Left lung (tissue), 4 donors: ENCODE measurements at regions not wholly inside any gene's neighbourhood (a gene's known extent, or its start where the extent isn't known, plus 50 kb on each side); places are given as distances from the start of the nearest gene placed in this dataset.

Experiments used
- ATAC-seq: fragments of 200-7000 bp; cut with Tn5 transposase; one replicate; pipeline ENCODE4 v1.9.1; 2020; ENCODE audit warnings: moderate library complexity
- DNase-seq, 4 donors: peaks; one replicate each; pipeline ENCODE4 v3.0.0-alpha.2; 2013 to 2020
- H3K27ac ChIP-seq, 2 donors: fragments of 200-600 bp; sonication (generic) in 1 of 2; one replicate each; pipeline versions ENCODE4 v1.5.0 to v1.8.0; 2020 to 2021
- H3K27me3 ChIP-seq, 2 donors: fragments of 200-600 bp; sonication (generic) in 1 of 2; one replicate each; pipeline versions ENCODE4 v1.5.0 to v1.8.0; 2020 to 2021
- H3K36me3 ChIP-seq, 2 donors: fragments of 200-600 bp; sonication (generic) in 1 of 2; one replicate each; pipeline versions ENCODE4 v1.5.0 to v1.8.0; 2020 to 2021
- H3K4me1 ChIP-seq, 2 donors: fragments of 200-600 bp; one replicate each; pipeline ENCODE4 v1.8.0; 2021
- H3K4me3 ChIP-seq, 2 donors: fragments of 200-600 bp; sonication (generic) in 1 of 2; one replicate each; pipeline versions ENCODE4 v1.5.0 to v1.8.0; 2020 to 2021; ENCODE audit warnings: mild to moderate bottlenecking in 1 of 2
- H3K9me3 ChIP-seq, 2 donors: fragments of 200-600 bp; sonication (generic) in 1 of 2; one replicate each; pipeline versions ENCODE4 v1.5.0 to v1.8.0; 2020 to 2021
- intact Hi-C, 2 donors: fragments of 100-400 bp; cut with DNase I; formaldehyde crosslinking; loops; one replicate each; pipeline versions ENCODE4 v1.11.2 to v1.14.2; 2022
- TF ChIP-seq, protein P1 (sequence below), 2 donors: fragments of 200-600 bp; sonication (generic) in 1 of 2; IDR thresholded peaks; one replicate each; pipeline versions ENCODE4 v1.5.0 to v1.8.0; 2021; ENCODE audit warnings: antibody characterized with exemption in 2 of 2
- donor health status: DM: no; HTN: yes; CAD: no.
- donor health status: DM: no; HTN: no; CAD: no.

DNA sequence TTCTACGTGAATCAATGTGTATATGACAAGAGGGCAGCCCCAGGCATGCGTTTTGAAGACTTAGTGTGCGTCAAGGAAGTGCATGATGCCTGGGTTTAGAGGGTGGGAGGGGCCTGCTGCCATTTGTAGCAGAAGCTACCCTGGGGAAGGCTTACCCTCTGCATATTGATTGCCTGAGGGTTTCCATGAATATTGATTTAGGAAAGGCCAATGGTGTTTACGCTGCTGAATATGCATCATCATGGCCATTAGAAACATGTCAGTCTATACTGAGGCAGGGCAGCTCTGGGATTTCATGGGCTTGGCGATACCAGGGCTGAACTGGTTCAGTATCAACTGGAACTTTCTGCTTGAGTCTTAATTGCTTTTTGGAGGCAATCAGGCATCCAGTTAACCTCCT, 259.3 kb downstream of the DCDC2C start:
- Histone ChIP-seq H3K4me3 (no peak overlapping the region), H3K36me3 (no peaks in the 10 kb centered on the region), H3K27ac (no peak overlapping the region), H3K27me3 (peaks cover 0 to 6% of the 10 kb centered on the region in 2 donors), H3K9me3 (no peaks in the 10 kb centered on the region), H3K4me1 (no peaks in the 10 kb centered on the region)
- intact Hi-C loops = no loop called here
- no peak for DNase-seq
- ATAC-seq = no peak
- TF ChIP-seq, protein P1, sequence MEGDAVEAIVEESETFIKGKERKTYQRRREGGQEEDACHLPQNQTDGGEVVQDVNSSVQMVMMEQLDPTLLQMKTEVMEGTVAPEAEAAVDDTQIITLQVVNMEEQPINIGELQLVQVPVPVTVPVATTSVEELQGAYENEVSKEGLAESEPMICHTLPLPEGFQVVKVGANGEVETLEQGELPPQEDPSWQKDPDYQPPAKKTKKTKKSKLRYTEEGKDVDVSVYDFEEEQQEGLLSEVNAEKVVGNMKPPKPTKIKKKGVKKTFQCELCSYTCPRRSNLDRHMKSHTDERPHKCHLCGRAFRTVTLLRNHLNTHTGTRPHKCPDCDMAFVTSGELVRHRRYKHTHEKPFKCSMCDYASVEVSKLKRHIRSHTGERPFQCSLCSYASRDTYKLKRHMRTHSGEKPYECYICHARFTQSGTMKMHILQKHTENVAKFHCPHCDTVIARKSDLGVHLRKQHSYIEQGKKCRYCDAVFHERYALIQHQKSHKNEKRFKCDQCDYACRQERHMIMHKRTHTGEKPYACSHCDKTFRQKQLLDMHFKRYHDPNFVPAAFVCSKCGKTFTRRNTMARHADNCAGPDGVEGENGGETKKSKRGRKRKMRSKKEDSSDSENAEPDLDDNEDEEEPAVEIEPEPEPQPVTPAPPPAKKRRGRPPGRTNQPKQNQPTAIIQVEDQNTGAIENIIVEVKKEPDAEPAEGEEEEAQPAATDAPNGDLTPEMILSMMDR (IDR thresholded peaks at IDR 0.05) = no peak

DNA sequence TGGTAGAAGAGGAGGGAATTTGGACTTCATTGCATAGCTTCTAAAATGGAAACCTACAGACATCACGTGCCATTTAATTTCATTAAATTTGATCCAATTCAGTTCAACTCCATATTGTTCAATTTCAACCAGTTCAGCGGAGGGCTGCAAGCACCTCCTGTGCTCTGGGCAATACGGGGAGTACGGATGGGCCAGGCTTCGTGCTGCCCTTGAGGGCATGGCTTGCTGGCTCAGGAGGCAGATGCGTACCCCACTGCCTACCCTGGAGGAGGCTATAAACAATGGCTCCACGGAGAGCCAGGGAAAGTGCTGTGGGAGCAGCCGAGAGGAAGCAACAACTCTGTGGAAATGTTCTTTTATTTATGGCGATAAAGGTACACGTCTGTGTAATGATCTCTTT, 261.8 kb downstream of the DCDC2C start:
- no peak overlapping the region for H3K27ac ChIP-seq
- H3K4me3 ChIP-seq = no peak overlapping the region
- ATAC-seq (no peak), DNase-seq (no peak)
- H3K9me3 ChIP-seq = no peaks in the 10 kb centered on the region
- no peaks in the 10 kb centered on the region for H3K4me1 ChIP-seq
- no peaks in the 10 kb centered on the region for H3K36me3 ChIP-seq
- intact Hi-C loops = no loop called here
- peaks cover 0 to 9% of the 10 kb centered on the region in 2 donors for H3K27me3 ChIP-seq
- TF ChIP-seq, protein P1 (IDR thresholded peaks at IDR 0.05) = no peak

DNA sequence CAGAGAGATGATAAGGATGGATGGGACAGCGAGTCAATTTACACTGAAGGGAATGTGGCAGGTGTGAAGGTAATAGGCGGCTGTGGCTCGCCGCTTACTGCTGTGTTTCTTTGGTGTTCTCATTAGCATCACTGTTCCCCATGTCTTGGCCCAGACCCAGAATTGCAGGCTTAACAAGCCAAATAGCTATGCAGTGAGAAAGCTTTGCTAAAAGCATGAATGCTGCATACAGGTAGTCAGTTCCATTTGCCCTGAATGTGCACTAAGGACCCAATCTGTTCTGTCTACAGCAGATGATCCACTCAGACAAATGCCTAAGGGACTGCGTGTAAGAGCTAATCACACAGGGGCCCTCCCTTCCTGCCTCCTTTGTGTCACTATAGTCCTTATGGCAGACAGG, 262.6 kb downstream of the DCDC2C start:
- Histone ChIP-seq H3K4me3 (no peak overlapping the region), H3K4me1 (no peaks in the 10 kb centered on the region), H3K27ac (no peak overlapping the region), H3K36me3 (no peaks in the 10 kb centered on the region), H3K27me3 (peaks cover 0 to 9% of the 10 kb centered on the region in 2 donors), H3K9me3 (no peaks in the 10 kb centered on the region)
- TF ChIP-seq, protein P1 (IDR thresholded peaks at IDR 0.05) = no peak
- ATAC-seq = no peak
- intact Hi-C loops = no loop called here
- no peak for DNase-seq

DNA sequence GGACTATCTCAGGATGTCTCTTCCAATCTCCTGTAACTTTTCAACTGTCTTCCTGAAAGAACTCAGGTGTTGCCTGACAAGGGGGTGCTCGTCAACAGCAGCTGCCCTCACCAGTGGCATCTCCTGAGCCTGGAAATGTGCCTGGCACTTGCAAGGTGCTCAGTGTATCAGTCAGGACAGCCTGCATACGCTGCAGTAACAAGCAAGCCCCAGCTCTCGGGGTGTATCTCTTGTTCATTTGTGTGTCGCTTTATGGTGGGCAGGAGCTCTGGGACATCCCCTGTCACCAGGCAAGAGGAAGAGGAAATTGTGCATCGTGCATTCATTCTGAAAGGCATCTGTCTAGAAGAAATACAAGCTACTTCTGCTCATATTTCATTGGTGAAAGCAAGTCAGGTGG, 263.1 kb downstream of the DCDC2C start:
- ATAC-seq = no peak
- no peaks in the 10 kb centered on the region for H3K4me1 ChIP-seq
- intact Hi-C loops = no loop called here
- peaks cover 0 to 9% of the 10 kb centered on the region in 2 donors for H3K27me3 ChIP-seq
- TF ChIP-seq, protein P1 (IDR thresholded peaks at IDR 0.05) = no peak
- no peak overlapping the region for H3K27ac ChIP-seq
- no peaks in the 10 kb centered on the region for H3K36me3 ChIP-seq
- no peak for DNase-seq
- no peaks in the 10 kb centered on the region for H3K9me3 ChIP-seq
- H3K4me3 ChIP-seq = no peak overlapping the region

- Histone ChIP-seq H3K9me3 (no peaks in the 10 kb centered on the region), H3K4me1 (no peaks in the 10 kb centered on the region), H3K27me3 (peaks cover 0 to 9% of the 10 kb centered on the region in 2 donors), H3K36me3 (no peaks in the 10 kb centered on the region), H3K4me3 (no peak overlapping the region), H3K27ac (no peak overlapping the region)
- TF ChIP-seq, protein P1 (IDR thresholded peaks at IDR 0.05) = no peak
- no peak for DNase-seq
- intact Hi-C loops = no loop called here
- no peak for ATAC-seq
Measured at GRCh38 chr2:3968736-3969135, 265.4 kb downstream of the DCDC2C start.
